ENCODE measurements at regions not wholly inside any gene's neighbourhood (a gene's known extent, or its start where the extent isn't known, plus 50 kb on each side); places are given as distances from the start of the nearest gene placed in this dataset.

DNA sequence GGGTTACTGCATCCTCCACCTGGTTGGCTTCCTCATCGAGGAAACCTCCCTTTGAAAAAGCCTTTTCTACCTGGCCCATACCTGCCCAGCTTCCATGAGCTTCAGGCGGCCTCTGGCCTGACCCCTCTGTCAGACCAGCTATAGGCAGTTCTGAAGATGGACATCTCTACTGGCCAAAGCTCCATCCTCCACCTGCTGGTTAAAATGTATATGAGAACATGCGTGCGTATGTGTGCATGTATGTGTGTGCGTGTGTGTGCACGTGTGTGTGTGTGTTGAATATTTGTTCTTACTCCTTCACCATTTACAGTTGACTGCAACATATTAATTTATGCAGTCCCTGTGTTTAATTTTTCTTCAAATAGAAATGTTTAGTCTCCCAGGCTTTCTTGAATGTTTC is 642.4 kb upstream of the RAB6C start:
- no peak for DNase-seq (ENCODE audit: low read depth in 2 of 2)

GRCh38 chr2:129345540-129345939 is 633.9 kb upstream of the RAB6C start:
- DNase-seq (ENCODE audit: low read depth in 2 of 2) = no peak

- no peak for DNase-seq (ENCODE audit: low read depth in 2 of 2)
Observed at GRCh38 chr2:129347486-129348217, 631.8 kb upstream of the RAB6C start.

- DNase-seq (ENCODE audit: low read depth in 2 of 2) = no peak
Observed at GRCh38 chr2:129354631-129355030, 624.8 kb upstream of the RAB6C start.

DNA sequence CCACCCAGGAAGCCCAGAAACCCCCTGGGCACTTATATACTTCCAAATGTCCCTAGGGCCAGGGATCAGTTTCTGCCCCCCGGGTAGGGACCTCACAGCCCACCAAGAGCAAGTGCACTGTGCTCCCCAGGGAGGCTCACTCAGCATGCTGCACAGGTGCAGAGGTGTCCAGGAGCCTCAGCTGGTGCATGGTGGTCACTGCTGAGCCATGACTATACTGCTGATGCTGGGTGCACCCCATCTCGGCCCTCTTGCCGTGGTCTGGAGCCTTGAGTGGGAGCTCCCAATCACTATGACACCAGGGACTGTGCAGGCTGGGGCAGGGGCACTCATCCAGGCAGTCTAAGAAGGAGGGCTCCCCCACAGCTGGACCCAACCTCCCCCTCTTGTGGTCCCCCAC is 617.8 kb upstream of the RAB6C start:
- no peak for DNase-seq (ENCODE audit: low read depth in 2 of 2)

- DNase-seq (ENCODE audit: low read depth in 2 of 2) = no peak
Observed at GRCh38 chr2:129366263-129366662, 613.2 kb upstream of the RAB6C start.

DNA sequence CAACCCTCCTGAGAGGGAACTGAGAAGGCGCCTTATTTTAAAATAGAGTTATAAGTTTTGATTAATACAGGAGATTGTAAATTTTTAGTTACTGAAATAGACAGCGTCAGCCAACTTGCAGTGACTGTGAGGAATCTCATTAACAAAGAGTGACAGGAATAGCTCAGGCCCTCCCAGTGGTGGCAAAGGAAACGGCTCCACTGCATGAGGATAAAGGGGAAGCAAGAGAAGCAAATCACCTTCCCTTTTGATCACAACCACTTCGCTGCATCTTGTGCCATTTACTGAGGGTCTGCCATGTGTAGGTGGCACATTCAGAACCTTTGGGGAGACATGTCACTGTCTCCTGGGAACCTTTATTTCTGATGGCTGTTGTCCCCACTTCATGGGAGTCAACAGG is 612.4 kb upstream of the RAB6C start:
- no peak for DNase-seq (ENCODE audit: low read depth in 2 of 2)

DNA sequence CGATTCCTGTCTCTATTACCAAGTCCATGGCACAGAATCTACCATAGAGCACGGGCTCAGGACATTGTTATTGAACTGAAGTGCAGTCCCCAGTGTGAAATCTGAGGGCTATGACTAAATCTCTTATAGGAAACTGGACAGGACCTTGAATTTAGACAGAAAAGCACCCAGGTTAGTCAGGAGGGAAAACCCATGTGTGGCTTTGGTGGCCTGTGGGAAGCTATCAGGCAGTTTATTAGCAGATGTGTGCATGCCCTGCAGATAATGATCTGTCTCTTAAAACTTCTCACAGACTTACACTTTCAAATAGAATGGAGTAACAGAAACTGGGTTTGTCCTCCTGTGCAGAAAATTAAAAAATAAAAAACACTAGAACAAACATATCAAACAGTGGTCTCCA is 610.0 kb upstream of the RAB6C start:
- no peak for DNase-seq (ENCODE audit: low read depth in 2 of 2)

- DNase-seq (ENCODE audit: low read depth in 2 of 2) = no peak
Observed at GRCh38 chr2:129374452-129374851, 605.0 kb upstream of the RAB6C start.

DNA sequence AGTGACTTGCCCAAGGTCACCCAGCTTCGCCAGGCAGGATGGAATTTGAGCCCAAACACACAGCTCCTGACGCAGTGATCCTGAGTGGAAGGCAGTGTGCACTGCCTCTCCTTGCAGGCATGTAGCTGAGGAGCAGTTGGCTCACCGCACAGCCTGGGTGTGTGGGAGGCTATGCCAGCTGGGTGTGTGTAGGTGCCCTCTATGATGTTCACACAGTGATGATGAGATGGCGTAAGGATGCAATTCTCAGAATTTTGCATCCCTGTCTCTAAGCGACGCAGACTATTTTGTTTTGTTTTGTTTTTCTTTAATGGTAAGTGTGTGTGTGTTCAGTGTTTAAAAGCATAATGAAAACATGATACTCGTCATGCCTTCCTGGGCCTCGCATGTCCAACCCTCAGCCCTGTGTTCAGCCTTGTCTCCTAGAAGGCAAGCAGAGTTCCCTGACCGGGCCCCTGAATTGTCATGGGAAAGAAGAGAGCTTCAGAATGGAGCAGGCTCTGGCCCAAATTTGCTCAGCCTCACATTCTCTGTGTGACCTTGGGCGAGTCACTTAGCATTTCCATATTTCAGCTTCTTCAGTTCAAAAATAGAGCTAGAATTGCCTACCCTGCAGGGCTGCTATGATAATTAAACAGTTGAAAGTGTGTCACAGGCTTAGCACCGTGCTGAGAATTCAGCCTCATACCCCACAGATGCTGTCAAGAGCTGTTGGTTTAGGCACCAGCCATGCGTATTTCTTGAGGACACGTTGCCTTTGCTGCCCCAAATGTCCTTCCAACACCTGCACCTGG is 603.6 kb upstream of the RAB6C start:
- DNase-seq (ENCODE audit: low read depth in 2 of 2) = no peak

- DNase-seq (ENCODE audit: low read depth in 2 of 2) = no peak
Observed at GRCh38 chr2:129376426-129377077, 602.9 kb upstream of the RAB6C start.

DNA sequence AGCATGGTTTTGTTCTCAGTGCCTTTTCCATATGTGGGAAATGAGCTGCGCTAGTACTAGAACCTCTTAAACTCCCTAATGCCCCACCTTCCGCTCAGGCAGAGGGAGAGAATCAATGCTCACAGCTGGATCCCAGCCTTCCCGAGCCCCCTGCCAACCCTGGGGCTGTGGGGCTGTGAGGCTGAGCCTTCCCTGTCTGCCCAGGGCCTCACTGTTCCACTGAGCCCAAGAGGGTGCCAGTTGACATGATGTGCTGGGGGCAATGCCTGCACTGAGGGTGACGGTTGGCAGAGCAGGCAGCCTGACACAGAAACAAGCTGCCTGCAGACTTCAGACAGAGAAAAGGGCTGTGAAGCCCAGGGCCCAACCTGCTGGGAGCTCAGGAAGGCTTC is 602.4 kb upstream of the RAB6C start:
- DNase-seq (ENCODE audit: low read depth in 2 of 2) = no peak

DNA sequence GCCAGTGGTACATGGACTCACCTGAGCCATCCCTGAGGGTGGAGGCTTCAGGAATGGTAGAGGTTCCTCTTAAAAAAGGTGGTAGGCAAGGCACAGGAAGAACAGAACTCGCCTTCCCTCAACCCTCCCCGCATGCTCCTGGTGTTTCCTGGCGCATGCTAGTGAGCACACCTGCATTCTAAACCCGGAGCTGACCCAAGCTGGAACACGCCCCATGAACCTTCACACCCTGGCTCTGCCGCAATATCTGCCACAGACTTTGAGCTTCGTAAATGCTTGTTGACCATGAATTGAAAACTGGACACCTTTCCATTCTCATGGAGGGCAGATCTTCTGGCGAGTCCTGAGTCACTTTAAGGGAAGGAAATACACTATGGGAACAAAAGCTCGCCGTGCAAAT is 601.3 kb upstream of the RAB6C start:
- no peak for DNase-seq (ENCODE audit: low read depth in 2 of 2)

- DNase-seq (ENCODE audit: low read depth in 2 of 2) = no peak
Observed at GRCh38 chr2:129379411-129379810, 600.1 kb upstream of the RAB6C start.

DNA sequence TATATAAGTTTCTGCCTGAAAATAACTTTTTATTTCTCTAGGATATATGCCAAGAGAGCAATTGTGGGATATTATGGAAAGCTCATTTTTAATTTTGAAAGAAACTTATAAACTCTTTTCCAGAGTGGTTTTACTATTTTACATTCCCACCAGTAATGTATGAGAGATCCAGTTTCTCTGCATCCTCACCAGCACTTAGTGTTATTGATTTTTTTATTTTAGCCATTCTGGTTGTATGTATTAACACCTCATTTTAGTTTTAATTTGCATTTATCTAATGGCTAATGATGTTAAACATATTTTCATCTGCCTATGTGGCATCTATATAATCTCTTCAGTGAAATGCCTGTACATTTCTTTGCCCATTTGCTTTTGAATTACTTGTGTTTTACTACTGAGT is 597.7 kb upstream of the RAB6C start:
- no peak for DNase-seq (ENCODE audit: low read depth in 2 of 2)

DNA sequence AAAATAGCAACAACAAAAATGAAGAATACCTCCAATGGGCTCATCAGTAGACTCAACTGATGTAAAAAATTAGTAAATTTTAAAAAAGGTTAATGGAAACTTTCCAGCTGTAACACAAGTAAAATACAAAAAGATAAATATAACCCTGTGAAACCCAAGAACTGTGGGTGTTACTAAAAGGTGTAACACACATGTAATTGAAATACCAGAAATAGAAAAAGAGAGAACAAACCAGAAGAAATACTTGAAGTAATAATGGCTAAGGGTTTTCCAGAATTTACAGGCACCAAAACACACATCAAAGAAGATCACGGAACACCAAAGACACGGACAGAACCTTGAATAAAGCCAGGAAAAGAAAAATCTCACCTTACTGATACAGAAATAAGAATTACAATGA is 590.6 kb upstream of the RAB6C start:
- no peak for DNase-seq (ENCODE audit: low read depth in 2 of 2)

DNA sequence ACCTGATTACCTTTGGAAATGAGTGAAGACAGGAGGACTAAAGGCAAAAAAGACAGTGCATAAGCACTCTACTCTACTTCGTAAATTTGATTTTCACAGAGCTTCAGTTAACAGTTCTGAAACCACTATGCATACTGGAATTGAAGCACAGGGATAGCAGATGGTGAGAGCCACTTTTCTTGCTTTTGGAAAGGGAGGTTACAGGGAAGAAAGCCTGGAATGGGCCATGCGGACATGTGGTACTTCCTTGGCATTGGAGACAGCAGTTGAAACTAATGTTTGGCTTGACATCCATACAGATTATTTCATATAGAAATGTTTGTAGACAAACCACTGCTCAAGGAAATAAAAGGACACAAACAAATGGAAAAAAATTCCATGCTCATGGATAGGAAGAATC is 585.6 kb upstream of the RAB6C start:
- DNase-seq (ENCODE audit: low read depth in 2 of 2) = no peak

GRCh38 chr2:129396980-129397599 is 582.4 kb upstream of the RAB6C start:
- DNase-seq (ENCODE audit: low read depth in 2 of 2) = no peak

GRCh38 chr2:129400826-129401225 is 578.6 kb upstream of the RAB6C start:
- no peak for DNase-seq (ENCODE audit: low read depth in 2 of 2)

GRCh38 chr2:129402076-129402475 is 577.4 kb upstream of the RAB6C start:
- DNase-seq (ENCODE audit: low read depth in 2 of 2) = no peak

DNA sequence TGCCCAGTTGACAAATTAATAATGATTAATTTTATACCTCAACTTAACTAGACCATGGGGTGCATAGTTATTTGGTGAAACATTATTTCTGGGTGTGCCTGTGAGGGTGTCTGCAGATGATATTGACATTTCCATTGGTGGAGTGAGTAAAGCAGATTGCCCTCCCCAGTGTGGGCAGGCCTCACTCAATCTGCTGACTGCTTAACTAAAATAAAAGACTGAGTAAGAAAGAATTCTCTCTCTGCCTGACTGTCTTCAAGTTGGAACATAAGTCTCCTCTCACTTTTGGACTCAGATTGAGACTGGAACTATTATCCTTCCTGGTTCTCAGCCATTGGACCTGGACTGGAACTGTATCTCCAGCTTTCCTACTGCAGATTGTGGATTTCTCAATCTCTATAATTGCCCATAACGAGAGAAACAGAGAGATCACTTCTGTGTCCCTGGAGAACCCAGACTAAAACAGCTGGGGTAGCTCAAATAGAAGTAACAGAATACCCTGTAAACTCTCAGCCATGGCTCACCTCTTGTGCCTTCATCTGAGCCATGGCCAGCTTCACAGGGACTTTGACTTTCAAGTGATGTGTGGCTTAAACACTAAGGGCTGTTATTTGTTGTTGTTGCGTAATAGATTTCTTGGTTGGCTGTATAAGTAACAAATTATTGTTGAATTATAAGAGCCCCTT is 575.3 kb upstream of the RAB6C start:
- DNase-seq (ENCODE audit: low read depth in 2 of 2) = no peak

DNA sequence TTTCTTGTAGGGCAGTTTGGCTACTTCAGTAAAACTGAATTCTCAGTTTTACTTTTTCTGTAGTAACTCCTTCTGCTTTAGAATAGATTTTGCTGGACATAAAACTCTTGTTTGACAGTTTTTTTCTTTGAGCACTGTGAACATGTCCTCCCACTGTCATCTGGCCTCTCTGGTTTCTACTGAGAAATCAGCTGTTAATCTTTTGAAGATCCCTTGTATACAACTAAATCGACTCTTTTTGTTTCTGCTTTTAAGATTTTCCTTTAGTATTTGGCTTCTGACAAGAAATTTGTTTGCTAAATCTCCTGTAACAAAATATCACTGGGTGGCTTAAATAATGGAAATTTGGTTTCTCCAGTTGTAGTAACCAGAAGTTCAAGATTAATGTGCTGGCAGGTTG is 570.9 kb upstream of the RAB6C start:
- no peak for DNase-seq (ENCODE audit: low read depth in 2 of 2)

All from stimulated activated CD8-positive, alpha-beta memory T cell treated with anti-CD3 and anti-CD28 coated beads, Interleukin-2, amount 100 ng/mL, for 1 hour (primary cell).